Fibroblast of lung (primary cell): ENCODE measurements at regions not wholly inside any gene's neighbourhood (a gene's known extent, or its start where the extent isn't known, plus 50 kb on each side); places are given as distances from the start of the nearest gene placed in this dataset.

Experiments
- DNase-seq, 2 donors: peaks; one replicate each; pipeline versions ENCODE4 v3.0.0 to v3.0.0-alpha.2; 2010; ENCODE audit warnings: low read depth in 2 of 2
- H2AFZ ChIP-seq: 2 replicates; pipeline ENCODE4 v1.5.1; 2012; ENCODE audit warnings: low read length, control low read depth, inconsistent platforms
- H3K27ac ChIP-seq: 2 replicates; pipeline ENCODE4 v1.5.1; 2011; ENCODE audit warnings: low read length, control low read depth; ENCODE audit not compliant: insufficient read depth
- H3K27me3 ChIP-seq: 2 replicates; pipeline ENCODE4 v1.5.1; 2011; ENCODE audit warnings: mild to moderate bottlenecking, low read length; ENCODE audit not compliant: control insufficient read depth, insufficient read depth
- H3K36me3 ChIP-seq: 2 replicates; pipeline ENCODE4 v1.5.1; 2011; ENCODE audit warnings: low read length; ENCODE audit not compliant: control insufficient read depth, insufficient read depth
- H3K4me1 ChIP-seq: 2 replicates; pipeline ENCODE4 v1.5.1; 2011; ENCODE audit warnings: low read length; ENCODE audit not compliant: control insufficient read depth, insufficient read depth; ENCODE audit errors: extremely low read depth
- H3K4me2 ChIP-seq: 2 replicates; pipeline ENCODE4 v1.5.1; 2011; ENCODE audit warnings: low read length, control low read depth; ENCODE audit not compliant: insufficient read depth; ENCODE audit errors: extremely low read depth
- H3K4me3 ChIP-seq, 4 experiments: fragments of 200-600 bp in 1 of 4; sonication (generic) in 1 of 4; replicated peaks in 1 of 4; 2 replicates each; pipeline ENCODE4 v1.5.1; 2011 to 2016; ENCODE audit warnings: low read length in 4 of 4, low read depth in 3 of 4, mild to moderate bottlenecking in 3 of 4, control low read depth in 2 of 4, inconsistent platforms in 1 of 4, mixed read lengths in 1 of 4; ENCODE audit not compliant: insufficient read depth in 1 of 4; ENCODE audit errors: control extremely low read depth in 1 of 4
- H3K79me2 ChIP-seq: 2 replicates; pipeline ENCODE4 v1.5.1; 2012; ENCODE audit warnings: mild to moderate bottlenecking, low read length, inconsistent platforms; ENCODE audit not compliant: control insufficient read depth, insufficient read depth
- H3K9ac ChIP-seq: 2 replicates; pipeline ENCODE4 v1.5.1; 2011; ENCODE audit warnings: mild to moderate bottlenecking, low read length, control low read depth; ENCODE audit not compliant: insufficient read depth
- H3K9me3 ChIP-seq: 2 replicates; pipeline ENCODE4 v1.5.1; 2012; ENCODE audit warnings: low read depth, low read length; ENCODE audit not compliant: control insufficient read depth, insufficient read depth
- H4K20me1 ChIP-seq: 2 replicates; pipeline ENCODE4 v1.5.1; 2011; ENCODE audit warnings: low read length; ENCODE audit not compliant: control insufficient read depth, insufficient read depth; ENCODE audit errors: extremely low read depth
- CTCF ChIP-seq, 2 donors: IDR thresholded peaks in 1 of 2; conservative IDR thresholded peaks in 1 of 2; 1 replicate in 1 of 2; 2 replicates in 1 of 2; pipeline ENCODE4 v1.5.1; 2011 to 2012; ENCODE audit warnings: low read length in 2 of 2, control low read depth in 1 of 2, inconsistent platforms in 1 of 2, low read depth in 1 of 2, mild to moderate bottlenecking in 1 of 2
- EZH2 ChIP-seq: IDR thresholded peaks from 2 replicates; pipeline ENCODE4 v1.5.1; 2012; ENCODE audit warnings: low read length, control low read depth, mild to moderate bottlenecking; ENCODE audit errors: missing control alignments

- Histone ChIP-seq H3K4me2 (no peak overlapping the region), H3K36me3 (no peaks in the 10 kb centered on the region), H3K9ac (no peak overlapping the region), H3K27me3 (no peaks in the 10 kb centered on the region), H3K4me3 (no peak overlapping the region), H3K4me1 (no peaks in the 10 kb centered on the region), H3K27ac (no peak overlapping the region), H2AFZ (no peak overlapping the region), H3K79me2 (no peaks in the 10 kb centered on the region), H4K20me1 (no peaks in the 10 kb centered on the region), H3K9me3 (no peaks in the 10 kb centered on the region)
- TF ChIP-seq CTCF (conservative IDR thresholded peaks at IDR 0.05 in 1 of 2, IDR thresholded peaks at IDR 0.05 in 1 of 2; ENCODE audit: low read depth in 1 of 2, low read length in 2 of 2) (no peak), EZH2 (no peak)
- no peak for DNase-seq
Observed at GRCh38 chr7:12749069-12749468, 61.6 kb downstream of the ARL4A start.

- H3K36me3 ChIP-seq = no peaks in the 10 kb centered on the region
Observed at GRCh38 chr7:12749746-12750145, 62.3 kb downstream of the ARL4A start.

GRCh38 chr7:12751764-12752163, 64.3 kb downstream of the ARL4A start:
- Histone ChIP-seq H4K20me1 (no peaks in the 10 kb centered on the region), H3K36me3 (no peaks in the 10 kb centered on the region), H3K4me3 (no peak overlapping the region), H3K9ac (no peak overlapping the region), H3K4me1 (peaks cover 4% of the 10 kb centered on the region), H3K27ac (no peak overlapping the region), H3K9me3 (no peaks in the 10 kb centered on the region), H3K79me2 (no peaks in the 10 kb centered on the region), H2AFZ (no peak overlapping the region), H3K27me3 (no peaks in the 10 kb centered on the region), H3K4me2 (no peak overlapping the region)
- TF ChIP-seq EZH2 (no peak), CTCF (conservative IDR thresholded peaks at IDR 0.05 in 1 of 2, IDR thresholded peaks at IDR 0.05 in 1 of 2; ENCODE audit: low read depth in 1 of 2, low read length in 2 of 2) (no peak)
- no peak for DNase-seq

More at GRCh38 chr7:12749746-12750145, 62.3 kb downstream of the ARL4A start:
- TF ChIP-seq CTCF (conservative IDR thresholded peaks at IDR 0.05 in 1 of 2, IDR thresholded peaks at IDR 0.05 in 1 of 2; ENCODE audit: low read depth in 1 of 2, low read length in 2 of 2) = no peak
- no peak for TF ChIP-seq EZH2
- no peak for DNase-seq
- H3K79me2 ChIP-seq = no peaks in the 10 kb centered on the region
- no peaks in the 10 kb centered on the region for H4K20me1 ChIP-seq
- H3K27me3 ChIP-seq = no peaks in the 10 kb centered on the region
- H3K27ac ChIP-seq = no peak overlapping the region
- H3K9me3 ChIP-seq = no peaks in the 10 kb centered on the region
- H3K4me3 ChIP-seq = no peak overlapping the region
- no peak overlapping the region for H3K9ac ChIP-seq
- no peak overlapping the region for H2AFZ ChIP-seq
- no peaks in the 10 kb centered on the region for H3K4me1 ChIP-seq
- no peak overlapping the region for H3K4me2 ChIP-seq
